K562 (cell line): ENCODE measurements at regions not wholly inside any gene's neighbourhood (a gene's known extent, or its start where the extent isn't known, plus 50 kb on each side); places are given as distances from the start of the nearest gene placed in this dataset.

Experiments used
- E2F6 ChIP-seq, 2 experiments: IDR thresholded peaks; 2 replicates each; pipeline ENCODE4 v1.6.1; 2011; ENCODE audit warnings: borderline replicate concordance in 1 of 2, control low read depth in 1 of 2, low read depth in 1 of 2, low read length in 1 of 2, mild to moderate bottlenecking in 1 of 2, mixed read lengths in 1 of 2, moderate library complexity in 1 of 2; ENCODE audit not compliant: insufficient read depth in 1 of 2, insufficient read length in 1 of 2, poor library complexity in 1 of 2, severe bottlenecking in 1 of 2; ENCODE audit errors: extremely low read depth in 1 of 2
- EP300 ChIP-seq: IDR thresholded peaks from 2 replicates; pipeline ENCODE4 v1.6.1; 2012; ENCODE audit warnings: low read length, improper control_type of control experiment
- ESRRA ChIP-seq: fragments of 450-650 bp; IDR thresholded peaks from 2 replicates; pipeline ENCODE4 v1.6.1; 2014; ENCODE audit warnings: low read depth, mild to moderate bottlenecking, moderate library complexity, borderline replicate concordance
- JUNB ChIP-seq: fragments of 450-650 bp; formaldehyde crosslinking; conservative IDR thresholded peaks from 2 replicates; pipeline ENCODE4 v1.4.0; 2020; ENCODE audit warnings: mild to moderate bottlenecking
- KAT2B ChIP-seq: IDR thresholded peaks from one replicate; pipeline ENCODE4 v1.6.1; 2012; ENCODE audit warnings: low read depth, mild to moderate bottlenecking, control low read depth, inconsistent platforms, low read length, moderate library complexity
- RBBP5 ChIP-seq: fragments of 200-600 bp; sonication (generic); IDR thresholded peaks from 2 replicates; pipeline ENCODE4 v1.6.1; 2012; ENCODE audit warnings: borderline replicate concordance, mild to moderate bottlenecking, low read length, control low read depth, inconsistent platforms; ENCODE audit not compliant: insufficient read depth, poor library complexity, severe bottlenecking
- ZSCAN29 ChIP-seq: fragments of 450-650 bp; IDR thresholded peaks from 2 replicates; pipeline ENCODE4 v1.6.1; 2017
- ZZZ3 ChIP-seq: fragments of 450-650 bp; IDR thresholded peaks from 2 replicates; pipeline ENCODE4 v1.6.1; 2016; ENCODE audit warnings: antibody characterized with exemption, mild to moderate bottlenecking, moderate library complexity

GRCh38 chr19:31974941-31975340 is 370.5 kb upstream of the ZNF507 start:
- no peak for TF ChIP-seq JUNB
- TF ChIP-seq ESRRA = no peak
- TF ChIP-seq RBBP5 = no peak
- TF ChIP-seq KAT2B = no peak
- TF ChIP-seq ZZZ3 = no peak
- TF ChIP-seq EP300 = no peak
- TF ChIP-seq E2F6 (IDR thresholded peaks at IDR 0.05; ENCODE audit: borderline replicate concordance in 1 of 2, extremely low read depth in 1 of 2, insufficient read depth in 1 of 2, insufficient read length in 1 of 2, low read depth in 1 of 2, low read length in 1 of 2, poor library complexity in 1 of 2, severe bottlenecking in 1 of 2) = no peak
- TF ChIP-seq ZSCAN29 = no peak
